CD4-positive, alpha-beta T cell treated with Interleukin-6 at 100 ng/mL for 8 hours (primary cell): ENCODE measurements at regions not wholly inside any gene's neighbourhood (a gene's known extent, or its start where the extent isn't known, plus 50 kb on each side); places are given as distances from the start of the nearest gene placed in this dataset.
"Not testable (repeated sequence)": the region's sequence is repeated elsewhere in the genome, so short reads cannot be mapped to it uniquely, and the experiment has no call there.

ENCODE experiments used
- DNase-seq: peaks from one replicate; pipeline ENCODE4 v3.0.0-alpha.2; 2020; ENCODE audit warnings: mixed read lengths, low spot score

GRCh38 chr3:106025151-106025722, 156.4 kb upstream of the CBLB start:
- DNase-seq: no peak

- DNase-seq: no peak
Observed at GRCh38 chr3:106029954-106030626, 161.3 kb upstream of the CBLB start.

GRCh38 chr3:106030627-106030963, 161.8 kb upstream of the CBLB start:
- no peak for DNase-seq

- no peak for DNase-seq
Observed at GRCh38 chr3:106032479-106032878, 163.7 kb upstream of the CBLB start.

- DNase-seq: no peak
Observed at GRCh38 chr3:106033654-106034053, 164.8 kb upstream of the CBLB start.

- no peak for DNase-seq
Observed at GRCh38 chr3:106034313-106034712, 165.5 kb upstream of the CBLB start.

- no peak for DNase-seq
Observed at GRCh38 chr3:106035619-106036018, 166.8 kb upstream of the CBLB start.

- DNase-seq: no peak
Observed at GRCh38 chr3:106036696-106037095, 167.9 kb upstream of the CBLB start.

GRCh38 chr3:106047221-106047620, 178.4 kb upstream of the CBLB start:
- no peak for DNase-seq

GRCh38 chr3:106048946-106049481, 180.2 kb upstream of the CBLB start:
- no peak for DNase-seq

- no peak for DNase-seq
Observed at GRCh38 chr3:106049821-106050220, 181.0 kb upstream of the CBLB start.

- DNase-seq: no peak
Observed at GRCh38 chr3:106056931-106057330, 188.1 kb upstream of the CBLB start.

GRCh38 chr3:106058475-106058874, 189.7 kb upstream of the CBLB start:
- DNase-seq: no peak

- no peak for DNase-seq
Observed at GRCh38 chr3:106059953-106060517, 191.2 kb upstream of the CBLB start.

- no peak for DNase-seq
Observed at GRCh38 chr3:106063909-106064308, 195.1 kb upstream of the CBLB start.

GRCh38 chr3:106065831-106066230, 197.0 kb upstream of the CBLB start:
- no peak for DNase-seq

- DNase-seq: no peak
Observed at GRCh38 chr3:106067711-106068110, 198.9 kb upstream of the CBLB start.

- no peak for DNase-seq
Observed at GRCh38 chr3:106068381-106068780, 199.6 kb upstream of the CBLB start.

GRCh38 chr3:106068795-106069194, 200.0 kb upstream of the CBLB start:
- DNase-seq: no peak

- DNase-seq: no peak
Observed at GRCh38 chr3:106070187-106070586, 201.4 kb upstream of the CBLB start.

GRCh38 chr3:106071306-106071705, 202.5 kb upstream of the CBLB start:
- DNase-seq: no peak

- not testable (repeated sequence) for DNase-seq
Observed at GRCh38 chr3:106072596-106072995, 203.8 kb upstream of the CBLB start.

GRCh38 chr3:106073806-106074205, 205.0 kb upstream of the CBLB start:
- DNase-seq: not testable (repeated sequence)

GRCh38 chr3:106075731-106076130, 206.9 kb upstream of the CBLB start:
- not testable (repeated sequence) for DNase-seq
